ENCODE measurements at regions not wholly inside any gene's neighbourhood (a gene's known extent, or its start where the extent isn't known, plus 50 kb on each side); places are given as distances from the start of the nearest gene placed in this dataset.

GRCh38 chr12:116506697-116507064 is 52.5 kb upstream of the MAP1LC3B2 start:
- no peak for TF ChIP-seq CTCF (IDR thresholded peaks at IDR 0.05; ENCODE audit: extremely low read depth in 1 of 2, insufficient read depth in 1 of 2, low read depth in 1 of 2, low read length in 2 of 2)
- no peak for TF ChIP-seq MYC (IDR thresholded peaks at IDR 0.05; ENCODE audit: low read depth, low read length)
- TF ChIP-seq JUN (IDR thresholded peaks at IDR 0.05; ENCODE audit: borderline replicate concordance, insufficient read depth, insufficient read length, low read depth), result no peak
